ENCODE measurements at regions not wholly inside any gene's neighbourhood (a gene's known extent, or its start where the extent isn't known, plus 50 kb on each side); places are given as distances from the start of the nearest gene placed in this dataset.

DNA sequence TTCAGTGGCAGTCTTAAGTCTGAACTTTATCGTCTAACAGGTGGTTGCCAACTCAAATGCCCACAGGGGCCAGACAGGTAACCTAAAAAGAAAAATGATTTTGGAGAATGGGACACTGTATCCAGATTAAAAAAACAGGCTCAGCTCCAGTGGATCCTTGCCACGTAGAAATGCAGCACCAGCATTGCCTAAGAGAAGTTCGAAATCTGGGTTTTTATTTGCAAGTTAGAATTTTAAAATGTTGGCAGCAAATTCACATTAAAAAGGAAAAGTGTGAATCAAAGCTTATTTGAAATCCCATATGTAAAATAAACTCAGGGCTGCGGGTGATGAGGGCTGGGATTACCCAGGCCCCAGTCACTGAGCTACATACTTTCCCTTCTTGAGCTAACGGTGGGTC is 408.5 kb upstream of the SUCLG2 start:
- Histone ChIP-seq H3K9me3 (no peaks in the 10 kb centered on the region), H3K36me3 (no peaks in the 10 kb centered on the region), H3K27me3 (no peaks in the 10 kb centered on the region), H3K4me3 (no peak overlapping the region)
- no peak for DNase-seq

DNA sequence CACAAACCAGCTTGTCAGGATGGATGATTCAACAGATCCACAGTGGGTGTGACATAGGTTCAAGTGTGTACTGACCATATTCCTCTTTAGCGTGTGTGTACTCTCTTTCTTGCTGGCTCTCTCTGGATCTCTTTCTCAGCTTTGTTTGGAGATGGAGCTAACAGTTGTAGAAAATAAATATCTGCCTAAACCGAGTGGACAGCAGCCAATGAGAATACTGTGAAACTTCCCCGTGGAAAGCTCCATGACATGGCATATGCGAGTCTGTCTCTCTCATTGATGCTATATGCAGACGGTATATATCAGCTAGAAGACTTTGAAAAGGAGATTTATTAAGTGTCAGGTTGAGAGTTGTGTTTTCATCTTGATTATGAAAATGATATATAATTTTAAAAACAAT is 406.5 kb upstream of the SUCLG2 start:
- no peak for DNase-seq
- Histone ChIP-seq H3K27me3 (no peaks in the 10 kb centered on the region), H3K9me3 (no peaks in the 10 kb centered on the region), H3K4me3 (no peak overlapping the region), H3K36me3 (no peaks in the 10 kb centered on the region)

DNA sequence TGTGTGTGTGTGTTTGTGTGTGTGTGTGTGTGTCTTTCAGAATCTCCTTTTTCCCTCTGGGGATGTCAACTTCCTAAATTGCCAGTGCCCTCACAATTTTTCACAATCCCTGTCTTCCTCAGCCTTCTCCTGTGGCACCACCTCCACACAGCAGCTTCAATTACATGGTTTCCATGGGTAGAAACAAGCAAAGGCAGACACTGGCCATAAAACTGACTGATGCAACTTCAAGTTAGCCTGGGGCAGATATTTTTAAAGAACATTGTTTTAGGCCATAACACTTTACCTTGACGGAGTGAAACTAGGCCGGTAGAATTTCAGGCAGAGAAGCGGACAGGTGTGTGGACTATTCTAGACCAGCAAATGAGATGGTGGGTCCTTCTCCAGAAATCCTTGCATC is 405.8 kb upstream of the SUCLG2 start:
- DNase-seq = no peak
- Histone ChIP-seq H3K9me3 (no peaks in the 10 kb centered on the region), H3K4me3 (no peak overlapping the region), H3K36me3 (no peaks in the 10 kb centered on the region), H3K27me3 (no peaks in the 10 kb centered on the region)

DNA sequence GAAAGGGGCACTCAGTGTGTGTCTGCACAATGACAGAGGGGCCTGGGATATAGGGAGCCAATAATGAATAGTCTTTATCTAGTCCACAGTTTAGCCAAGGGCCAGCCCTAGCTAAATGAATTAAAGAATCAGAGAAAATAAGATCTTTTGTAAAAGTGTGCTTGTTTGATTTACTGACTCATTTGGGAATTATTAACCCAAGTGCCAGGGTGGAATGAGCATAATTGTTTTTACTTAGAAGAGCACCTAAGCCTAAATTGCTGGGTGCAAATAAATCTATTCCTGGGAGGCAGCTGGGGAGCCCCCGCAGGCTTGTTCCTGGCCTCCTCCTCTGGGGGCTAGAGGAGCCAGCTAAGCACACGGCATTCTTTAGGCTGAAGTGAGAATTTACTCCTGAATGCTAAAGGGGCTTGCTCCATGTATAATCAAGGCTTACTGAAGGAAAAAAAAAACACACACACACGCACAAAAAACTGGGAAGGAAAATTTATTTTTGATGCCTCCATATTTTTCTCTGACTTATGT is 405.3 kb upstream of the SUCLG2 start:
- H3K27me3 ChIP-seq = no peaks in the 10 kb centered on the region
- no peak for DNase-seq
- no peaks in the 10 kb centered on the region for H3K36me3 ChIP-seq
- H3K4me3 ChIP-seq = no peak overlapping the region
- no peaks in the 10 kb centered on the region for H3K9me3 ChIP-seq

DNA sequence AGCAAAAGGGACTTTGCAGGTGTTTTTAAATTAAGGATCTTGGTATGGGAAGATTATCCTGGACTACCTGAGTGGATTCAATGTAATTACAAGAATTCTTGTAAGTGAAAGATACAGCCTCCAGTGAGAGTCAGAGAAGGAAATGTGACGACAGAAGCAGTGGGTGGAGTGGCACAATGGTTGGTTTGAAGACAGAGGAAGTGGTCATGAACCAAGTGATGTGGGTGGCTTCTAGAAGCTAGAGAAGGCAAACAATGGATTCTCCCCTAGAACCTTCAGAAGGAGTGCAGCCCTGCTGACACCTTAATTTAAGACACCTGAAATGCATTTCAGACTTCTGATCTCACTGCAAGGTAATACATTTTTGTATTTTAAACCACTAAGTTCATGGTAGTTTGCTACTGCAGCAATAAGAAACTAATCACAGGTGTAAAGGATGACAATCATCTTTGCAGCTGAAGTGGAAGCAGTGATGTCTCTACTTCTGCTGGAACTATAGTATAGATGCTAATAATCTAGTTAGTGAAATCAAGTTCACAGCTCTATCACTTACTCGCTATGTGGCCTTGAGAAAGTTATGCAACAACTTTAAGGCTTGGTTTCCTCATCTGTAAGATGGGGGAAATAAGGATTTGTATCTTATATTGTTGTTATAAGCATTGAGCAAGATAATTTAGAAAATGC is 403.4 kb upstream of the SUCLG2 start:
- no peaks in the 10 kb centered on the region for H3K9me3 ChIP-seq
- H3K27me3 ChIP-seq = no peaks in the 10 kb centered on the region
- H3K4me3 ChIP-seq = no peak overlapping the region
- no peak for DNase-seq
- no peaks in the 10 kb centered on the region for H3K36me3 ChIP-seq

DNA sequence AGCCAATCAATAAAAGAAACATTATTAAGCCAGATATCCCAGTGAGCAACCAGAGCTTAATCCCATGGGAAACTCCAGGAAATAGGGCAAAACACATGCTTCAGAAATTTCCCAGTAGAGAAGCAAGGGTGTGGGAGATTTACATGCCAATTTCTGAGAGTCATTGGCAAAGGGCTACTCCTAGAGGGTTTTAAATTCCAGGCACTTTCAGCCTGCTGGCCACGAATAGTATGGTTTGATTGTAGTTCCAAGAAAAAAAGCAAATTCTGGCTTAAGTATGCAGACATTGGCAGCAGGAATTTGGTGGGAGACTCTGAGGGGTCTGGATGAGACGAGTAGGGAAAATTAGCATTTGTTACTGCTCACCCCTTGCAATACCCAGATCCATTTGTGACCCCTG is 402.1 kb upstream of the SUCLG2 start:
- Histone ChIP-seq H3K9me3 (no peaks in the 10 kb centered on the region), H3K4me3 (no peak overlapping the region), H3K27me3 (no peaks in the 10 kb centered on the region), H3K36me3 (no peaks in the 10 kb centered on the region)
- DNase-seq = no peak

DNA sequence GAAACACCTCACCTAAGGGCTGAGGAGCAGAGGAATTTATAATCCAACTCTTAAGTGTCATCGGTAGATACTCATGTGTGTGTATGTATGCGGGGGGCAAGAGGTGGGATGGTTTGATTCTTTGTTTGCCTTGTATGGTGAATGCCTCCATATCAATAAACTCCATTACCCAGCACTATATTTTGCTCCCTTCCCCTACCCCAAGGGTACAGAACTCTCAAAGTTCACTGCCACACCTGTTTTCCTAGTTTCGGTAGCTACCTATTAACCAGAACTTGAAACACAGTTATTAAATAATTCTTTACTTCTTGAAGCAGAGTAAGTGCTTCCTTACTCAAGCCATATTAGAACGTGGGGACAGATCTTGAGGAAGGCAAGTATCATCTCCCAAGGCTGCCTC is 400.8 kb upstream of the SUCLG2 start:
- no peaks in the 10 kb centered on the region for H3K36me3 ChIP-seq
- no peak for DNase-seq
- no peak overlapping the region for H3K4me3 ChIP-seq
- no peaks in the 10 kb centered on the region for H3K9me3 ChIP-seq
- H3K27me3 ChIP-seq = no peaks in the 10 kb centered on the region

DNA sequence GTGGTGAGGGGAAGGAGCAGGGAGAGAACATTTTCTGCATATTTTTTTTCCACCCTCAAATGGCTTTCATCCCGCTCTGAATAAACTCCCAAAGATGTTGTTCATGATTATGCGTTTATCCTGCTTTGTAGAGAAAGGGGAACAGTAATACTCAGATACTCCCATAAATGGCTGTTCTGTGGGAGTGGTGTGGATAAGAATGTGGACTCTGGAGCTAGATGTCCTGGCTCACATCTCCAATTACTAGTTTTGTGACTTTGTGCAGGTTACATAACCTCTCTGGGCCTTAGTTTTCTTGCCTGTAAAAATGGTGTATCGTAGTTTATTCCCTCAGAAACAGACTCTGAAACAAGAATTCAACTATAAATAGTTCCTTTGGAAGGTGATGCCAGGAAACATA is 395.4 kb upstream of the SUCLG2 start:
- no peak for DNase-seq
- no peaks in the 10 kb centered on the region for H3K36me3 ChIP-seq
- no peak overlapping the region for H3K4me3 ChIP-seq
- no peaks in the 10 kb centered on the region for H3K27me3 ChIP-seq
- no peaks in the 10 kb centered on the region for H3K9me3 ChIP-seq

DNA sequence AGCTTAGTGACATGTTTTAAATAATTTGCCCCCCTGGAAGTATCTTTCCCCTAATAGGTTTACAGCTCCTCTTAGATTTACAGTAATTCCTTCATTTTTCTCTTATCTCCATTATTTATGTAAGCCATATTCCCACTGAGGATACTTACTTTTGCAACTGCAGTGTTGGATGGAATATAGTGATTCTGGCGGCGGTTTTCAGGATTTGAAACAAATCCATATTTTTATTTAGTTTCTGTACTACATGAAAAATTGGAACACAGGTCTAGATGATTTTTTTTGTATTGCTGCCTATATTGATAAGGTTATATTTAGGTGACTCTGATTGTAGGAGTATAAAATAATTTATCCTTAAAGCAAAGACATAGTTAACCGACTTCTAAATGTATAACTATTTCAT is 391.6 kb upstream of the SUCLG2 start:
- DNase-seq = no peak
- H3K36me3 ChIP-seq = no peaks in the 10 kb centered on the region
- H3K9me3 ChIP-seq = no peaks in the 10 kb centered on the region
- H3K27me3 ChIP-seq = no peaks in the 10 kb centered on the region
- no peak overlapping the region for H3K4me3 ChIP-seq

DNA sequence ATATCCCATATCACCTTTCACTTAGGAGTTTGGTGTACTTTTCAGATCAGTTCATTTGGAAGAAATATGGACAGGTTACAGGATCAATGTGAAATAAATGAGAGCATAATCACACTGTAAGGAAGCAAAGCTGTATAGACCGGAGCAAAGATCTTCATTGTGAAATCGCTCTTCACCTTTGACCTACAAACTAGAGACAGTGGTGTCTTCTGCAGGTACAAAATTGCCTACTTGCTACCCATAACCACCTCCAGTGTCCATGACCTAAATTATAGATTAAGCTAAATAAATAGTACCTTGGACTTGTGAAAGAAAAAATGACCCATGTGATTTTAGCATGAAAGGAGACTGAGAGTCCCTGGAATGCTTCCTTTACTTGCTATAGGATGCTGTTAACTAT is 379.5 kb upstream of the SUCLG2 start:
- Histone ChIP-seq H3K9me3 (no peaks in the 10 kb centered on the region), H3K27me3 (no peaks in the 10 kb centered on the region), H3K36me3 (no peaks in the 10 kb centered on the region), H3K4me3 (no peak overlapping the region)
- no peak for DNase-seq

DNA sequence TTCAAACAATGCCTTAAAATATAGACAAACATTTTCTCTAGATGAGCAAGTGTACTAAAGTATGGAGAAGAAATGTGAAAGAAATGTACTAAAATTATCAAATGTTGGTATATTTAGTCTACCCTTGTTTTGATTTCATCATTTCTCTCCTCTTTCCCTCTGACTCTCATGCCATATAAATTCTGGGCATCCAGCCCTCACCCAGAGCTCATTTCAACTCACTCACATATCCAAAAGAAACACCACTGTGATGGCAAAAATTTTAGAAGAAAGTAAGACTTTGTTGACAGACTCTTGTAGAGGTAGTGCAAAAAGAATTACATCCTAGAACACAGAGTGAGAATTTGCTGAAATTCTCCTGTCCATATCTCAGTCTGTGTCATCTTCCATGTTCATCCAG is 377.8 kb upstream of the SUCLG2 start:
- H3K36me3 ChIP-seq = no peaks in the 10 kb centered on the region
- no peak for DNase-seq
- H3K27me3 ChIP-seq = no peaks in the 10 kb centered on the region
- H3K4me3 ChIP-seq = no peak overlapping the region
- no peaks in the 10 kb centered on the region for H3K9me3 ChIP-seq

DNA sequence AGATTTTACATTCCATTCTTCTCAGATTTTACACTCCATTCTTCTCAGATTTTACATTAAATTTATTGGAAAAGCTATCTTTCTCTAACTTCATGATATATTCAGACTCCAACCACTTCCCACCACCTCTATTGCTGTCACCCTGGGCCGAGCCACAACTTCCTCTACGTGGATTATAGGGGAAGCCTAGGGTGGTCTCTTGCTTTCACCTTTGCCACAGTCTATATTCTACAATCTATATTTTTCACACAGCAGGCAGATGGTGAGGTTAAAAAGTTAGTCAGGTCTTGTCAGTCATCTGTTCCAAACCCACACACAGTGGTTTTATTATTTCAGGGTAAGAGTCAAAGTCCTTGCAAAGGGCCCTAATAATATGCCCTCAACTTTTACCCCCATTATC is 370.8 kb upstream of the SUCLG2 start:
- no peak overlapping the region for H3K4me3 ChIP-seq
- H3K27me3 ChIP-seq = no peaks in the 10 kb centered on the region
- H3K9me3 ChIP-seq = no peaks in the 10 kb centered on the region

DNA sequence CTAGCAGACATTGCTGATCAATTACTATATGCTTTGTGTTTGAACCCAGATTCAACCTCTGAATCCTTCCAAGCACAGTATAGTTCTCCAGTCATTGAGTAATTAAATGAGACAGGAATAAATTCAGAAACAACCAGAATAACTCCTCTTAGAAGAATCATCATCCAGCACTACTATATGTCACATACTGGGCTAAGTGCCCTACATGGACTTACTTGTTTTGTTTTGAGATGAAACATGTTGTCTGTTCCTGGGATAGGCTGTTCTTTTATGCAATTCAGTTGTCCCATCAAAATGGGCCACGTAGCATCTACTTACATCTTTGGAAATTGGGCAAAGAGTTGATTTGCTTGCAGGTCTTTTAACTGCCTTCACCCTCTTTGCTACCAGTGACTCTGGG is 365.5 kb upstream of the SUCLG2 start:
- DNase-seq = no peak
- Histone ChIP-seq H3K36me3 (no peaks in the 10 kb centered on the region), H3K4me3 (no peak overlapping the region), H3K9me3 (no peaks in the 10 kb centered on the region), H3K27me3 (no peaks in the 10 kb centered on the region)

More for the DNA sequence above, 370.8 kb upstream of the SUCLG2 start:
- DNase-seq = no peak
- H3K36me3 ChIP-seq = no peaks in the 10 kb centered on the region

DNA sequence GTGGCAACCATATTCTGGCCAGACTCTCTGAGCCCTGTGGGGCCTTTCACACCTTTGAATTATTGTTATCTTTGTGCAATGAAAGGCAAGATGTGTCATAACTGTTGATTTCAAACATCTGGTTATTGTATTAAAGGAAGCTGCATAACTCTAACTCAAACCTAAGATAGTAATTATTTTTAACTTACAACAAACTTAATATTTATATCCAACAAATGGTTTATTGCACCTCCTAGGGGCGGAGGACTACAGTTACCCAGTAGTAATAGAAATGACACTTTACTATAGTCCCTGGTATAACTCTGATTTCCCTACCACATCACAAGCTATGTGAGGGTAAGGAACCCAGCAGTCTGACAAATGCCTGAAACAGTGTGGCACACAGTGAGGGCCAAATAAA is 363.9 kb upstream of the SUCLG2 start:
- H3K36me3 ChIP-seq = no peaks in the 10 kb centered on the region
- no peaks in the 10 kb centered on the region for H3K27me3 ChIP-seq
- H3K9me3 ChIP-seq = no peaks in the 10 kb centered on the region
- H3K4me3 ChIP-seq = no peak overlapping the region
- no peak for DNase-seq

DNA sequence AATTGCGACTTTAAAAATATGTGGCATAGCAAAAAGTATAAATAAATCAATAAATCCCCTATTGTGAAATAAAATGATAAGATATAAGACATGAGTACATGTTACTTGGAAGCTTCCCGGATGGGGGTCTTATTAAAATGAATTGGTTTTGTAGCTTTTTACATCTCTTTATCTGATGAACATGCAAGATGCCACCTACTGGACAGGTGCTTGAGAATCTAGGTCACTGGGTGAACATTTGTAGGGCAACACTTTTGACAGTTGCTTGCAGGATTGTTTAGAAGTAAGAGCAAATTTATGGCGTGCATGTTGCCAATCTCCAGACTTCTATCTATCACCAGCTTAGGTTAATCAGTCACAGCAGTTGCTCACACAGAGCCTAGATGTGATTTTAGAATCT is 362.7 kb upstream of the SUCLG2 start:
- H3K27me3 ChIP-seq = no peaks in the 10 kb centered on the region
- H3K4me3 ChIP-seq = no peak overlapping the region
- H3K36me3 ChIP-seq = no peaks in the 10 kb centered on the region
- no peaks in the 10 kb centered on the region for H3K9me3 ChIP-seq
- DNase-seq = no peak

DNA sequence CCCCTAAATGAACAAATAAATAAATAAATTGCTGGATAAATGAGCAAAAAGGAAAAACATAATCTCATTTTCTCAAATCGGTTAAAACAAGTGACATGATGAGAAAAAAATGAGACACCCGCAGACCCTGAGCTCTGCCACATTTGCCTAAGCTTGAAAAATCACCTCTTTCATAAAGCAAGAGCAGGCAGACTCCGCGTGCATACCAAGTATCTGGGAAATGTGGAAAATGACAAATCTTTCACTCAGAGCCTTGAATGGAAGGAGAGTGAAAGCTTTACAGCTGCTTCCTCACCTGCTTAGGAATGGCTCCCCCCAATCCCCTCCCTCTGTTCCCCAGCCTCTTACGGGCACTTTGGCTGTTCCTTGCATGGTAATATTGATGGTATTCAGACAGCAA is 355.5 kb upstream of the SUCLG2 start:
- H3K27me3 ChIP-seq = no peaks in the 10 kb centered on the region
- no peaks in the 10 kb centered on the region for H3K9me3 ChIP-seq
- H3K4me3 ChIP-seq = no peak overlapping the region
- DNase-seq = no peak
- no peaks in the 10 kb centered on the region for H3K36me3 ChIP-seq

DNA sequence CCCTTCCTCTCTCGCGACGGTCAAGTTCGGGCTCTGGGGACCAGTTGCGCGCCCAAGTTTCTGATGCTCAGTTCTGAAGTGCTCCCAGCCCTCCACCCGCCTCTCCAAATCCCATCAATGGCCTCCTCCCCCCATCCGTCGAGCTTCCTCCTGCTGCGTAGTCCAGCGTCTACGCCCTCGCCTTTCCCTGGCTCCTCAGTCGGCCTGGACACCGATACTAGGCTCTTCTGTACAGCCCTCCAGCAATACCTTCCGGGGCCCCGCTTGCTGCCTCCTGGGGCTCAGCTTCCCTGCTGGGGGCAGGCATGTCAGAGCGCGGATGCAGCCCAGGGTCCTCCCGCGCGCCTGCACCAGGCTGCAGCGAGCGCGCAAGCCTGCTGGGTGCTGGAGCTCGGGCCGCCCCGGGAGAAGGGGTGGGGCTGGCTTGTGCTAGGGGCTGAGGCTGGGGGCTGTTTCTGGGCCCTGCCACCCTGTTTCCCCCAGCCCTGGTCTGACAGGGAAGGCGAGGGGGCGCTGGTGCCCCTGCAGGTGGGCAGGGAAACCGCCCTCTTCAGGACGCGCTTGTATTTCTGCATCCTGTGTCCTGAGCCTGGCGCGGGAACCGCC is 353.3 kb upstream of the SUCLG2 start:
- Histone ChIP-seq H3K4me3 (no peak overlapping the region), H3K36me3 (no peaks in the 10 kb centered on the region), H3K27me3 (no peaks in the 10 kb centered on the region), H3K9me3 (no peaks in the 10 kb centered on the region)
- no peak for DNase-seq

DNA sequence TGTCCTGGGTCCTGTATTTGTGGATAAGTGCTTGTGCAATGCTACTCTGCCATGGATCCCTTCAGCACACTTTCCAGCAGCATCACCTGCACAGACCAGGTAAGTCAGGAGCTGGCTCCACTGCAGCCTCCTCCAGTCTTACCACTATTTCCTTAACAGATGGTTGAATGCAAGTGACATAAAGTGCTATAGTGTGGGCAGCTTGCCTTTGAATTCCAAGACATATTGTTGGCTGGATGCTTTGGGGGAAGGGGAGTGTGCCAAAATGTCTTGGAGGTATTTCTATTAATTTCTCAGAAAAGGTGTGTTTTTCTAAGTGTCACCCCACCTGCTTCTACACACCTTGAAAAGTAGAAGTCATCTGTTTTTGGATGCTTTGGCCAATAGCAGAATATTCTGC is 352.2 kb upstream of the SUCLG2 start:
- no peaks in the 10 kb centered on the region for H3K9me3 ChIP-seq
- H3K4me3 ChIP-seq = no peak overlapping the region
- DNase-seq = no peak
- no peaks in the 10 kb centered on the region for H3K36me3 ChIP-seq
- no peaks in the 10 kb centered on the region for H3K27me3 ChIP-seq

Data from MG63 (cell line).